Left ventricle myocardium inferior (tissue), 1 donor: ENCODE measurements at regions not wholly inside any gene's neighbourhood (a gene's known extent, or its start where the extent isn't known, plus 50 kb on each side); places are given as distances from the start of the nearest gene placed in this dataset.

Source experiments
- DNase-seq: peaks from one replicate; pipeline ENCODE4 v3.0.0-alpha.2; 2020
- H3K27ac ChIP-seq: fragments of 200-600 bp; replicated peaks from 2 replicates; pipeline ENCODE4 v1.8.0; 2021
- H3K27me3 ChIP-seq: fragments of 200-600 bp; 2 replicates; pipeline ENCODE4 v1.8.0; 2021; ENCODE audit warnings: low read depth
- H3K36me3 ChIP-seq: fragments of 200-600 bp; 2 replicates; pipeline ENCODE4 v1.8.0; 2021
- H3K4me1 ChIP-seq: fragments of 200-600 bp; 2 replicates; pipeline ENCODE4 v1.8.0; 2021
- H3K4me3 ChIP-seq: fragments of 200-600 bp; 2 replicates; pipeline ENCODE4 v1.8.0; 2021; ENCODE audit warnings: mild to moderate bottlenecking, moderate library complexity
- H3K9me3 ChIP-seq: fragments of 200-600 bp; replicated peaks from 2 replicates; pipeline ENCODE4 v1.8.0; 2021
- intact Hi-C: fragments of 100-400 bp; cut with micrococcal nuclease; formaldehyde crosslinking; loops from one replicate; pipeline ENCODE4 v1.11.0; 2022
- TF ChIP-seq, protein P1 (sequence below): fragments of 200-600 bp; IDR thresholded peaks from 2 replicates; pipeline ENCODE4 v1.8.0; 2021; ENCODE audit warnings: antibody characterized with exemption, mild to moderate bottlenecking, borderline replicate concordance
- donor health status: DM: no; HTN: yes; CAD: no; lungs with severe emphysema.

DNA sequence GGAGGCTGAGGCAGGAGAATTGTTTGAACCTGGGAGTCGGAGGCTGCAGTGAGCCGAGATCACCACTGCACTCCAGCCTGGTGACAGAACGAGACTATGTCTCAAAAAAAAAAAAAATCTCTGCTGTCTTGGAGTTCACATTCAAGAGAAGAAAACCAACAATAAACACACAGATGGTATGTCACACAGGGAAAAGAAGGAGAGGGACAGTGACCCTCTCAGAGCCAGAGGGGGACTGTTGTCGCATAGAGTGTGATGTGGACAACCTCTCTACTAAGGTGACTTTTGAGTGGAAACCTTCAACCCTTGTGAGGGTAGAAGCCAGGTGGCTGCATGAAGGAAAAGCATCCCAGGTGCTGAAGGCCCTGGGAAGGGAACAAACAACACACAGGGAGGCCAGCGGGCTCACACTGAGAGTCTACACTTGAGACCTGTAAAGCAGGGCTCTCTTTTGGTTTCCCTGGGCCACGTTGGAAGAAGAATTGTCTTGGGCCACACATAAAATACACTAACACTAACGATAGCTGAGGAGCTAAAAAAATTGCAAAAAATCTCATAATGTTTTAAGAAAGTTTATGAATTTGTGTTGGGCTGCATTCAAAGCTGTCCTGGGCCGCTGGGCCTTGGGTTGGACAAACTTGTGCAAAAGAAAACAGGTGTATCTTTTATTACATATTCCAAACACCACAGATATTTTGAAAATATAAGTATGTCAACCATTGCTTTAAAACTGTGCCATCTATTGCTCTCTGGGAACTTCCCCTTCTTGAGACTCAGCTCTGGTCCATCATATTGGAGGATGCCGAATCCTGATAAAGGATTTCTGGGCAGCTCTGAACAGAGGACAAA is 136.0 kb downstream of the DDX1 start:
- Histone ChIP-seq H3K4me1 (peaks cover 28% of the 10 kb centered on the region), H3K9me3 (no peaks in the 10 kb centered on the region), H3K4me3 (no peak overlapping the region), H3K27ac (no peak overlapping the region), H3K36me3 (no peaks in the 10 kb centered on the region), H3K27me3 (no peaks in the 10 kb centered on the region)
- TF ChIP-seq, protein P1, sequence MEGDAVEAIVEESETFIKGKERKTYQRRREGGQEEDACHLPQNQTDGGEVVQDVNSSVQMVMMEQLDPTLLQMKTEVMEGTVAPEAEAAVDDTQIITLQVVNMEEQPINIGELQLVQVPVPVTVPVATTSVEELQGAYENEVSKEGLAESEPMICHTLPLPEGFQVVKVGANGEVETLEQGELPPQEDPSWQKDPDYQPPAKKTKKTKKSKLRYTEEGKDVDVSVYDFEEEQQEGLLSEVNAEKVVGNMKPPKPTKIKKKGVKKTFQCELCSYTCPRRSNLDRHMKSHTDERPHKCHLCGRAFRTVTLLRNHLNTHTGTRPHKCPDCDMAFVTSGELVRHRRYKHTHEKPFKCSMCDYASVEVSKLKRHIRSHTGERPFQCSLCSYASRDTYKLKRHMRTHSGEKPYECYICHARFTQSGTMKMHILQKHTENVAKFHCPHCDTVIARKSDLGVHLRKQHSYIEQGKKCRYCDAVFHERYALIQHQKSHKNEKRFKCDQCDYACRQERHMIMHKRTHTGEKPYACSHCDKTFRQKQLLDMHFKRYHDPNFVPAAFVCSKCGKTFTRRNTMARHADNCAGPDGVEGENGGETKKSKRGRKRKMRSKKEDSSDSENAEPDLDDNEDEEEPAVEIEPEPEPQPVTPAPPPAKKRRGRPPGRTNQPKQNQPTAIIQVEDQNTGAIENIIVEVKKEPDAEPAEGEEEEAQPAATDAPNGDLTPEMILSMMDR: no peak
- DNase-seq: no peak
- intact Hi-C loops: no loop called here

DNA sequence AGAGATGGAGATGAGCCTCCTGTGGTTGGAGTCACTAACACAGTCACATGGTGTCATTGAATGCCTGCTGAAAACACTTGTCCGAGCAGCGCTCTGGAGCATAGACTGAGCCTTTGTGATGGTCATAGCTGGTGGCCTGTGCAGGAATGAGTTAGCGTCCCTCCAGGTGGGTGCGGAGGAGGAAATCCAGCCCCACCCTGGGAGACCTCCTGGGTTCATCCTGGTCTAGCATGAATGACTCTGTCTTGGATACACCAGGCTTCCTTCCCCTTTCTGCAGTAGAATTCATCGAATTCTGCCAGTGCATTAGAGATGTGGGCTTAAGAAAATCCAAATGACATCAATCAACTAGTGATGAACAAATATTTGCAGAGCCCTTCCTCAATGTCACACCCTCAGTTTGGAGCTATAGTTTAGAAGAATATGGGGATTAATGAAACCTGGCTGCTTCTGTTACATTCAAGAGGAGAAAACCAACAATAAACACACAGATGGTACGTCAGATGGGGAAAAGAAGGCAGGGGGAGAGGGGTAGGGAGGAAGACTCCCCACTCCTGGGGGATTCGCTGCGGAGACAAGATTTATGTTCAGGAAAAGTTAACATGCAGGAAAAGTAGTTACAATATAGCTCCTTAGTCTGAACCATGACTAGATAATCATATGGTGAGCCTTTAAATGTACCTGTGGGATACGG is 136.7 kb downstream of the DDX1 start:
- intact Hi-C loops: no loop called here
- no peaks in the 10 kb centered on the region for H3K27me3 ChIP-seq
- peaks cover 35% of the 10 kb centered on the region for H3K4me1 ChIP-seq
- no peaks in the 10 kb centered on the region for H3K9me3 ChIP-seq
- no peak for DNase-seq
- H3K4me3 ChIP-seq: no peak overlapping the region
- H3K27ac ChIP-seq: no peak overlapping the region
- TF ChIP-seq, protein P1: no peak
- no peaks in the 10 kb centered on the region for H3K36me3 ChIP-seq

DNA sequence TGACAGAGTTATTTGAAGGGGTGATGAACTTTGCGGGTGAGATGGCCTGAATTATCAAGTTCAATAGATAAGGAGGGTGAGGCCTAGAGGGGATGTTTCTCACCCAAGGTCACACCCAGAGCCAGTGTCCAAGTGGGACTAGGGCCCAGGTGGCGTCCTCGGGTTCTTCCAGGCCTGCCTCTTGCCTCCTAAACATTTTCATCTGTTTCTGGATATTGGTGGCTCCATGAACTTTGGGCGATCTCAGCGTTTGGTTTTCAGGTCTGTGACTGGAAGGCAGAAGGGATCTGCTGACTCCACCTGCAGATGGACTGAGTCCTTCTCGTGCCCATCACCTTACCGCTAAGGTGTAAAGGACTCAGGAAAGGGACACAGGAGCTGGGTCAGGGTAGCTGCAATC is 137.3 kb downstream of the DDX1 start:
- no peaks in the 10 kb centered on the region for H3K27me3 ChIP-seq
- peaks cover 42% of the 10 kb centered on the region for H3K4me1 ChIP-seq
- TF ChIP-seq, protein P1: no peak
- no peak overlapping the region for H3K27ac ChIP-seq
- no peaks in the 10 kb centered on the region for H3K9me3 ChIP-seq
- H3K36me3 ChIP-seq: no peaks in the 10 kb centered on the region
- no peak overlapping the region for H3K4me3 ChIP-seq
- no peak for DNase-seq
- intact Hi-C loops: no loop called here

DNA sequence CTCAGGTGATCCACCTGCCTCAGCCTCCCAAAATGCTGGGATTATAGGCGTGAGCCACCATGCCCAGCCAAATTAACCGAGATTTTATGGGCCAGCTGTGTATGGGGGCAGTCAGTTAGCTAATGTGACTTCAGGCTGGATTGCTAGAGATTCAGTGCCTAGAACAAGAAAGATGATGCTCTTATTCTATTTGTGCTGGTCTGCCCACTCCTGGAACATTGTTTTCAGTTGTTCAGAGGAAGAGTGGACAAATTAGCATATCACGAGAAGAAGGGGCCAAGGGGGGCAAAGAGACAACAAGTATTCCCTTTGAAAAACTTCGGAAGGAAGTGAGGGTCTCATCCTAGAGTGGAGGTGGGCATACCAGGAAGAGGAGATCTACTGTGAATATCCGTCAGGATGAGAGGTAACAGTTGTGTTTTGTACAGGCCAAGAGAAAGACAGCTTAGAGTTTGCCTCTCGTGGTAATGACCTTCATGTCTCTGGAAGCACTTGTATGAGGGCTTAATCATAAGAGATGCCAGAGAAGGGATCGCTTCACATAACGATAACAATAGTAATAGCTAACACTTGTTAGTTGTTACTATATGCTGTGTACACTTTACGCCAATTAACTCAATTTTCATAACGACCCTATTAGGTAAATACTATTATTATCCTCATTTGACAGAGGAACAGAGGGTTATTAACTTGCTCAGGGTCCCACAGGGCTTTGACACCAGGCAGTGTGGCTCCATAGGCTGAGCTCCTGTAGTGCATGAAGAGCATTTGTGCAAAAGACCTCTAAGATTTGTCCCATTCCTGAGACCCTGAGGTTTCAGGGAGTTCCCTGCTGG is 138.3 kb downstream of the DDX1 start:
- no peaks in the 10 kb centered on the region for H3K27me3 ChIP-seq
- TF ChIP-seq, protein P1: no peak
- peaks cover 51% of the 10 kb centered on the region for H3K4me1 ChIP-seq
- no peaks in the 10 kb centered on the region for H3K36me3 ChIP-seq
- no peak overlapping the region for H3K4me3 ChIP-seq
- intact Hi-C loops: no loop called here
- DNase-seq: no peak
- no peaks in the 10 kb centered on the region for H3K9me3 ChIP-seq
- peak overlapping the region; percentile 62 for H3K27ac ChIP-seq

GRCh38 chr2:15730545-15731212 is 139.0 kb downstream of the DDX1 start:
- intact Hi-C loops: no loop called here
- DNase-seq: peak; percentile 96
- peaks cover 58% of the 10 kb centered on the region for H3K4me1 ChIP-seq
- TF ChIP-seq, protein P1: no peak
- H3K9me3 ChIP-seq: no peaks in the 10 kb centered on the region
- no peaks in the 10 kb centered on the region for H3K27me3 ChIP-seq
- no peaks in the 10 kb centered on the region for H3K36me3 ChIP-seq
- H3K27ac ChIP-seq: peak overlapping the region; percentile 62
- no peak overlapping the region for H3K4me3 ChIP-seq
